ENCODE measurements at regions not wholly inside any gene's neighbourhood (a gene's known extent, or its start where the extent isn't known, plus 50 kb on each side); places are given as distances from the start of the nearest gene placed in this dataset.

DNA sequence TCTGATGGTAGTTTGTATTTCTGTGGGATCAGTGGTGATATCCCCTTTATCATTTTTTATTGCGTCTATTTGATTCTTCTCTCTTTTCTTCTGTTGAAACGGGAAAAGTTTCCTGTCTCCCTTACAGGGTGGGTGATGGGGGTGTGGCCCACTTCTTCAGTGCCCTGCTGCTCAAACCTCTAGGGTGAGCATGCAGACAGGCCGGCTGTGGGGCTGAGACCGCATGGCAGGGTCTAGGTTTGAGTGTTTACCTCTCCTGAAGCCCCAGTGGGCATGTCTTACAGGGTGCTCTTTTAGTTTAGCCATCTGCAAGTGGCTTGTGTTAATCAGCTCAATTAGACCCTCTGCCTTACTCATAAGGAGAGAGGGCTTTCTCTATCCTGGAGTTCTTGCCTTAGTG is 450.0 kb upstream of the EPHA3 start:
- Histone ChIP-seq H3K9me3 (ENCODE audit: control insufficient read depth, low read length) (no peaks in the 10 kb centered on the region), H3K4me3 (ENCODE audit: extremely low read depth, insufficient read depth, low read length, poor library complexity, severe bottlenecking) (no peak overlapping the region), H3K4me1 (ENCODE audit: control insufficient read depth, insufficient read depth, low read length, poor library complexity, severe bottlenecking) (no peaks in the 10 kb centered on the region), H3K27ac (ENCODE audit: low read depth, low read length, severe bottlenecking) (no peak overlapping the region), H3K36me3 (ENCODE audit: control insufficient read depth, insufficient read depth, low read length) (no peaks in the 10 kb centered on the region)
- 86 to 91% methylated on average over 2 of the region's 4 CpGs for WGBS, 2 experiments (ENCODE audit: insufficient coverage in 2 of 2)

DNA sequence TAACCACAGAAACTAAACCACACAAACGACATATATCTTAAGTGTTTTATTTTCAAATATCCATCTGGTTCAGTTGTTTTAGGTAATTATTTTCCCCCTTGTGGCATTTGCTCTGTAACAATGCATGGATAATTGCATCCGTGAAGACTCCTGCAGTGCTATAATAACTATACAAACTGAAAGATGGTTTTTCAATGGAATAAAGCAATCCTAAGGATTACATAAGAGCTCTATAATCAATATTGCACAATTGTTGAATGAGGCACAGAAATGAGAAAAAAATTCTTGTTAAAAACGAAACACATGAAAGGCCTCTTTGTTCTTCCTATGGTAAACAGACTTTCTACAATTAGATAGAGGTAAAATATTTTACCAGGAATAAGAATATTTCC is 446.0 kb upstream of the EPHA3 start:
- Histone ChIP-seq H3K4me3 (ENCODE audit: extremely low read depth, insufficient read depth, low read length, poor library complexity, severe bottlenecking) (no peak overlapping the region), H3K4me1 (ENCODE audit: control insufficient read depth, insufficient read depth, low read length, poor library complexity, severe bottlenecking) (no peaks in the 10 kb centered on the region), H3K27ac (ENCODE audit: low read depth, low read length, severe bottlenecking) (no peak overlapping the region), H3K36me3 (ENCODE audit: control insufficient read depth, insufficient read depth, low read length) (no peaks in the 10 kb centered on the region), H3K9me3 (ENCODE audit: control insufficient read depth, low read length) (no peaks in the 10 kb centered on the region)
- WGBS, 2 experiments (ENCODE audit: insufficient coverage in 2 of 2) = no CpG with 5 or more reads among the region's 3 CpGs

DNA sequence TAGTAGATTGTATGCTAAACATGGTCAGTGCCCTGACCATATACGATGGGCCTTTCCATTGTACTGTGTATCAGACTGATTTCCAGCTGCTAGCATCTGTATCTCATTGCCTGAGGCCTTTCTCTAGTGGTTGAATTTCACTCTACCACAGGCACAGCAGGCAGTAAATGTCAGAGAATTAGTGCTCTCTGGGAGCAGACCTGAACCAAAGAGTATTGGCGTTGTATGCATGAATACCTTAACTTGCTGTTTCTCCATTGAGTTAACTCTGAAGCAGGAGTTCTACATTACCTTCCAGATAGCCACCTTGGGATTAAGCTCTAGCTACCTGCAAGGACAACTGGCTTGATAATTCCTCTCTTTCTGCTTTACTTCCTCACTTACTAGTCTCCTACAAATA is 439.2 kb upstream of the EPHA3 start:
- Histone ChIP-seq H3K36me3 (ENCODE audit: control insufficient read depth, insufficient read depth, low read length) (no peaks in the 10 kb centered on the region), H3K4me1 (ENCODE audit: control insufficient read depth, insufficient read depth, low read length, poor library complexity, severe bottlenecking) (no peaks in the 10 kb centered on the region), H3K9me3 (ENCODE audit: control insufficient read depth, low read length) (no peaks in the 10 kb centered on the region), H3K27ac (ENCODE audit: low read depth, low read length, severe bottlenecking) (no peak overlapping the region), H3K4me3 (ENCODE audit: extremely low read depth, insufficient read depth, low read length, poor library complexity, severe bottlenecking) (no peak overlapping the region)
- 65 to 70% methylated on average over 1 to 2 of the region's 2 CpGs for WGBS, 2 experiments (ENCODE audit: insufficient coverage in 2 of 2)

DNA sequence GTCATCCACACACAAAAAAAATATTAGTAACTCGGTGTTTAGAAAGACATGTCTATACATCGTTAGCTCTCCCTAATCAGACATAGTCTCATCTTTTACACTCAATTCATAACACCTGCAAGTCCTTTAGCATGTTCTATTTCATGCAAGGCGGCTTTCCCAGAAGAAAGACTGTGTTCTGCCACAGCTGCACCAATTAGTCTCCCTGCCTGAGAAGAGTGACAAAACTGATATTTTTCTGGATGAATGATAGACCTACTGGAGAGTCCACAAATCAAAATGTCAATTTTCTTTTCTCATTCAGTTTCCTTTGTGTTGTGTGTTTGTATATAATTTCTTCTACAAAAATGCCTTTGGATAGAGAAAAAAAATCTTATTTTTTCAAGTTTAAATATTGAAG is 435.8 kb upstream of the EPHA3 start:
- no peaks in the 10 kb centered on the region for H3K9me3 ChIP-seq (ENCODE audit: control insufficient read depth, low read length)
- no peak overlapping the region for H3K27ac ChIP-seq (ENCODE audit: low read depth, low read length, severe bottlenecking)
- 92 to 96% methylated on average over 2 to 3 of the region's 3 CpGs for WGBS, 2 experiments (ENCODE audit: insufficient coverage in 2 of 2)
- H3K4me3 ChIP-seq (ENCODE audit: extremely low read depth, insufficient read depth, low read length, poor library complexity, severe bottlenecking) = no peak overlapping the region
- H3K4me1 ChIP-seq (ENCODE audit: control insufficient read depth, insufficient read depth, low read length, poor library complexity, severe bottlenecking) = no peaks in the 10 kb centered on the region
- H3K36me3 ChIP-seq (ENCODE audit: control insufficient read depth, insufficient read depth, low read length) = no peaks in the 10 kb centered on the region

DNA sequence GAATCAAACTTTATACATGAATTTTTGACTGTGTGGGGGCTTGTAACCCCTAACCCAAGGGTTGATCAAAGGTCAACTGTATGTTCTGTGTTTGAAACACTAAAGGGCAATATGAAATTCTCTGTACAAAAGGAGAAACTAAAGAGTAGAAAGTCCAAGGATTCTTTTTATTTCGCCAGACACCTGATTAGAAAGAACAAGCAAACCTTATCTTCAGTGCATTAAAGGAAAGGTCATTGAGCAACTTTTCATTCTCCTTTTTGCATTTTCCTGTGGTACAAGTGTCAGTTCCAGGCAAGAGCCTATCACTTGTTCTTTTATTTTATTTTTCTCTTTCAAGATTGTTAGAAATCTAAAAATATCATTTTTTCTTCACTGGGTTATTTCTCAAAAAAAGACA is 430.1 kb upstream of the EPHA3 start:
- Histone ChIP-seq H3K9me3 (ENCODE audit: control insufficient read depth, low read length) (no peaks in the 10 kb centered on the region), H3K4me3 (ENCODE audit: extremely low read depth, insufficient read depth, low read length, poor library complexity, severe bottlenecking) (no peak overlapping the region), H3K4me1 (ENCODE audit: control insufficient read depth, insufficient read depth, low read length, poor library complexity, severe bottlenecking) (no peaks in the 10 kb centered on the region), H3K36me3 (ENCODE audit: control insufficient read depth, insufficient read depth, low read length) (no peaks in the 10 kb centered on the region), H3K27ac (ENCODE audit: low read depth, low read length, severe bottlenecking) (no peak overlapping the region)
- 71 to 100% methylated on average over 1 of the region's 1 CpG for WGBS, 2 experiments (ENCODE audit: insufficient coverage in 2 of 2)

DNA sequence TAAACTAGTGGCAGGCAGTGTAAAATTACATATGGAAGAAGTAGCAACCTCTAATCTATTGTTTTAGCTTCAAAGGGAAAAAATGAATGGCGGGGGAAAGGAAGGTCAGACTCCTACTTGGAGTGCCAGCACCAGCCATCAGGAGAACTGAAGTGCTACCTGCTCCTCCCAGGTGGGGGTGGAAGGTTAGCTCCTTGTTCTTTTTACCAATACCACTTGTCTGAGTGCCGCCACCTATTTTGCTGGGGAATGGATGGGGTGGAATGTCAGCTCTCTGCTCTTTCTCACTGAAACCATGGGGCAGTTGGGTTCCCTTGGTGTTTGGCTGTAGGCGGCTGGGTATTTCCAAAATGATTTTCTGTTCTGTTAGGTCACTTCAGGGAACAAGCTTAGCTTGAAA is 428.7 kb upstream of the EPHA3 start:
- Histone ChIP-seq H3K36me3 (ENCODE audit: control insufficient read depth, insufficient read depth, low read length) (no peaks in the 10 kb centered on the region), H3K27ac (ENCODE audit: low read depth, low read length, severe bottlenecking) (no peak overlapping the region), H3K9me3 (ENCODE audit: control insufficient read depth, low read length) (no peaks in the 10 kb centered on the region), H3K4me1 (ENCODE audit: control insufficient read depth, insufficient read depth, low read length, poor library complexity, severe bottlenecking) (no peaks in the 10 kb centered on the region), H3K4me3 (ENCODE audit: extremely low read depth, insufficient read depth, low read length, poor library complexity, severe bottlenecking) (no peak overlapping the region)
- WGBS, 2 experiments (ENCODE audit: insufficient coverage in 2 of 2) = 92 to 100% methylated on average over 1 to 2 of the region's 3 CpGs

DNA sequence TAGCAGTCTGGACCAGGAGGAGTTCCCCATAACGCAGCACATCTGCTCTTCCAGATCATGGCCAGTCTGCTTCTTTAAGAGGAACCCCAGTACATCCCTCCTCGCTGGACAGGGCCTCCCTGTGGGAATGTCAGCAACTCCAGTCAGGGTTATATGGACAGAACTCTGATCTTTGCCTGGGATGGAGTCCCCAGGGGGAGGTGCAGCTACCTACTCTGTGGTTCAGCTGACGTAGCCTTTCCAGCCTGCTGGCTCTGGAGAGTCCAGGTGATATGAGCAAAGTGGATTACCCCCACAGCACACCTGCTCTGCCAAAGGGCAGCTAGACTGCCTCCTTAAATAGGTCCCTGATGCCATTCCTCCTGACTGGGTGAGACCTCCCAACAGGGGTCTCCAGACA is 417.1 kb upstream of the EPHA3 start:
- Histone ChIP-seq H3K9me3 (ENCODE audit: control insufficient read depth, low read length) (no peaks in the 10 kb centered on the region), H3K36me3 (ENCODE audit: control insufficient read depth, insufficient read depth, low read length) (no peaks in the 10 kb centered on the region), H3K4me3 (ENCODE audit: extremely low read depth, insufficient read depth, low read length, poor library complexity, severe bottlenecking) (no peak overlapping the region), H3K4me1 (ENCODE audit: control insufficient read depth, insufficient read depth, low read length, poor library complexity, severe bottlenecking) (no peaks in the 10 kb centered on the region), H3K27ac (ENCODE audit: low read depth, low read length, severe bottlenecking) (no peak overlapping the region)
- 90% methylated on average over 3 of the region's 3 CpGs; no CpG with 5 or more reads in 1 of the 2 experiments for WGBS, 2 experiments (ENCODE audit: insufficient coverage in 2 of 2)

DNA sequence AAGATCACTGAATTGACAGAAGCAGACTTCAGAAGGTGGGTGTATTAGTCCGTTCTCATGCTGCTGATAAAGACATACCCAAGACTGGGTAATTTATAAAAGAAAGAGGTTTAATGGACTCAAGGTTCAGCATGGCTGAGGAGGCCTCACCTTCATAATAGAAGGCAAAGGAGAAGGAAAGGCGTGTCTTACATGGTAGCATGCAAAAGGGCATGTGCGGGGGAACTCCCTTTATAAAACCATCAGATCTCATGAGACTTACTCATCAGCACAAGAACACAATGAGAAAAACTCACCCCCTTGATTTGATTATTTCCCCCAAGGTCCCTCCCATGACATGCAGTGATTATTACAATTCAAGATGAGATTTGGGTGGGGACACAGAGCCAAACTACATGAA is 416.3 kb upstream of the EPHA3 start:
- Histone ChIP-seq H3K36me3 (ENCODE audit: control insufficient read depth, insufficient read depth, low read length) (no peaks in the 10 kb centered on the region), H3K4me1 (ENCODE audit: control insufficient read depth, insufficient read depth, low read length, poor library complexity, severe bottlenecking) (no peaks in the 10 kb centered on the region), H3K4me3 (ENCODE audit: extremely low read depth, insufficient read depth, low read length, poor library complexity, severe bottlenecking) (no peak overlapping the region), H3K9me3 (ENCODE audit: control insufficient read depth, low read length) (no peaks in the 10 kb centered on the region), H3K27ac (ENCODE audit: low read depth, low read length, severe bottlenecking) (no peak overlapping the region)
- WGBS, 2 experiments (ENCODE audit: insufficient coverage in 2 of 2) = 80 to 100% methylated on average over 1 of the region's 3 CpGs

DNA sequence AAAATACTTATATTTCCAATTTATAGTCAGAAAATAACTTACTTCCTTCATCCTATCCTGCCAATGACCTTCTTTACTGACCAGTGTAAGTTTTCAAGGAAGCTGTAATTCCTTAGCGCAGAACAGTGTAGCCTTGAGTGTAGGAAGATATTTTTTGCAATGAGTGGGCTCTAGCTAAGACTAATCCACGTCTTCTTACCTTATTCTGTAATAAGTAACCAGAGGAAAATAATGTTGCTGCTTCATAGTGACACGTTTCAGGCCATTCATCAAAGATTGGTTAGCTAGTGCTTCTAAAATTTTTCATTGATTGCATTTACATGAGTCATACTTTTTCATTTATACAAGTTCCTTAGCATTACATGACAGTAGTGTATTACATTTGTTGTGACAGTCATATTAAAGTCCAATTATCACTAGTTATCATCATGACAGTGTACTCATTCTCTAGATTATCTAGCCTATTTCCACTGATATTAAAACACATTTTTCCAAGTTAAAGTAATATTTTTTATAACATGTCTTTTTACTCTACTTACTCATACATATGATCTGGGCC is 403.8 kb upstream of the EPHA3 start:
- Histone ChIP-seq H3K4me3 (ENCODE audit: extremely low read depth, insufficient read depth, low read length, poor library complexity, severe bottlenecking) (no peak overlapping the region), H3K4me1 (ENCODE audit: control insufficient read depth, insufficient read depth, low read length, poor library complexity, severe bottlenecking) (no peaks in the 10 kb centered on the region), H3K36me3 (ENCODE audit: control insufficient read depth, insufficient read depth, low read length) (no peaks in the 10 kb centered on the region), H3K9me3 (ENCODE audit: control insufficient read depth, low read length) (no peaks in the 10 kb centered on the region), H3K27ac (ENCODE audit: low read depth, low read length, severe bottlenecking) (no peak overlapping the region)
- WGBS, 2 experiments (ENCODE audit: insufficient coverage in 2 of 2) = no CpG with 5 or more reads among the region's 3 CpGs

DNA sequence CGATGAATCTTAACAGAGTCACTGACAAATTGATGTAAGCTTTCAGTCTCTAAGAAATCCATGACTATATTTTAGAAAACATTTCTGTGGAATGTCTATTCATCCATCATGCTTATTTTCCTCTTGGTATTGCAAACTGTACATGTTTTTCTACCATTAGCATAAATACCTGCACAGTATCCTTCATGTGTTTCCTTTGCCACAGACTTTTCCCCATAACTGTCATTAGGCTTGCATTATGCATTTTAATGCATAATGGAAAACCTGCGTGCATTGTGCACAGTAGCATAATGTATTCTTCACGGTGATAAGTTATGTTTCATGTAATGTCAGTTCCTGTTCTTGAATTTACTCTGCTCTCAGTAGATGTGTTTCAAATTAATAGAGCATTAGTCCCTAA is 403.1 kb upstream of the EPHA3 start:
- no peaks in the 10 kb centered on the region for H3K9me3 ChIP-seq (ENCODE audit: control insufficient read depth, low read length)
- WGBS, 2 experiments (ENCODE audit: insufficient coverage in 2 of 2) = 90% methylated on average over 2 of the region's 3 CpGs; no CpG with 5 or more reads in 1 of the 2 experiments
- no peak overlapping the region for H3K4me3 ChIP-seq (ENCODE audit: extremely low read depth, insufficient read depth, low read length, poor library complexity, severe bottlenecking)
- H3K27ac ChIP-seq (ENCODE audit: low read depth, low read length, severe bottlenecking) = no peak overlapping the region
- H3K4me1 ChIP-seq (ENCODE audit: control insufficient read depth, insufficient read depth, low read length, poor library complexity, severe bottlenecking) = no peaks in the 10 kb centered on the region
- H3K36me3 ChIP-seq (ENCODE audit: control insufficient read depth, insufficient read depth, low read length) = no peaks in the 10 kb centered on the region

DNA sequence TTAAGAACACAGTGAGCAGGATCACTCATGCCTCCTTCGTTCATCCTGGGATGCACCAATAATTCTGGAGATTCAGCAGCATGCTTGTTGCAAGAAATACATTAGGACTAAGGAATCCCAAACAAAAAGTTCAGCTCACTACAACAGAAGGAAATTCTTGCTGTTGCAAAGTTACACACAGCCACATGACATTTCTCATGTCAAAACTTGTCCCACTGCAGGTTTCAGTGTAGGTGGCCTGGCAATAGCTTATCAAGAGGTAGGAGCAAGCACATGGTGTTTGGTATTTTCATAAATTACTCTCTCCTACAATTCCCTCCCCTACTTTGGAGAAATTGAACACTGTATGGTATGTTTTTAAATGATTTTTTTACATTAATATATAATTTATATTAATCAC is 399.6 kb upstream of the EPHA3 start:
- Histone ChIP-seq H3K4me1 (ENCODE audit: control insufficient read depth, insufficient read depth, low read length, poor library complexity, severe bottlenecking) (no peaks in the 10 kb centered on the region), H3K4me3 (ENCODE audit: extremely low read depth, insufficient read depth, low read length, poor library complexity, severe bottlenecking) (no peak overlapping the region), H3K36me3 (ENCODE audit: control insufficient read depth, insufficient read depth, low read length) (no peaks in the 10 kb centered on the region), H3K9me3 (ENCODE audit: control insufficient read depth, low read length) (no peaks in the 10 kb centered on the region), H3K27ac (ENCODE audit: low read depth, low read length, severe bottlenecking) (no peak overlapping the region)
- WGBS, 2 experiments (ENCODE audit: insufficient coverage in 2 of 2) = 82% methylated on average over 1 of the region's 1 CpG; no CpG with 5 or more reads in 1 of the 2 experiments
